ENCODE measurements at regions not wholly inside any gene's neighbourhood (a gene's known extent, or its start where the extent isn't known, plus 50 kb on each side); places are given as distances from the start of the nearest gene placed in this dataset.
"Not testable (repeated sequence)": the region's sequence is repeated elsewhere in the genome, so short reads cannot be mapped to it uniquely, and the experiment has no call there.

GRCh38 chr11:71158936-71159335, 93.4 kb downstream of the SHANK2 start:
- no peak for DNase-seq
- intact Hi-C loops (cut with micrococcal nuclease): no loop called here
- no peak for ATAC-seq

- not testable (repeated sequence) for DNase-seq, ATAC-seq
These were observed 94.7 kb downstream of the SHANK2 start for GRCh38 chr11:71157676-71158075.

GRCh38 chr11:71156301-71156700, 96.1 kb downstream of the SHANK2 start:
- DNase-seq (no peak), ATAC-seq (no peak)
- intact Hi-C loops (cut with micrococcal nuclease): no loop called here

More at GRCh38 chr11:71157676-71158075, 94.7 kb downstream of the SHANK2 start:
- intact Hi-C loops (cut with micrococcal nuclease): not testable (repeated sequence)

- intact Hi-C loops (cut with micrococcal nuclease): no loop called here
- DNase-seq (no peak), ATAC-seq (no peak)
These were observed 96.5 kb downstream of the SHANK2 start for GRCh38 chr11:71155846-71156245.

GRCh38 chr11:71154261-71154805, 98.0 kb downstream of the SHANK2 start:
- ATAC-seq (no peak), DNase-seq (no peak)
- intact Hi-C loops (cut with micrococcal nuclease): no loop called here

GRCh38 chr11:71153005-71153390, 99.4 kb downstream of the SHANK2 start:
- no peak for ATAC-seq
- intact Hi-C loops (cut with micrococcal nuclease): no loop called here

GRCh38 chr11:71152312-71153004, 99.9 kb downstream of the SHANK2 start:
- DNase-seq; intact Hi-C loops (cut with micrococcal nuclease); ATAC-seq: not testable (repeated sequence)

More at GRCh38 chr11:71153005-71153390, 99.4 kb downstream of the SHANK2 start:
- no peak for DNase-seq

- DNase-seq (no peak), ATAC-seq (no peak)
- intact Hi-C loops (cut with micrococcal nuclease): no loop called here
These were observed 100.8 kb downstream of the SHANK2 start for GRCh38 chr11:71151561-71151960.

- intact Hi-C loops (cut with micrococcal nuclease): no loop called here
- DNase-seq (no peak), ATAC-seq (no peak)
These were observed 101.5 kb downstream of the SHANK2 start for GRCh38 chr11:71150859-71151258.

GRCh38 chr11:71148716-71149115, 103.7 kb downstream of the SHANK2 start:
- DNase-seq: no peak
- intact Hi-C loops (cut with micrococcal nuclease): no loop called here
- no peak for ATAC-seq

- DNase-seq: no peak
- no peak for ATAC-seq
- intact Hi-C loops (cut with micrococcal nuclease): no loop called here
These were observed 105.0 kb downstream of the SHANK2 start for GRCh38 chr11:71147331-71147730.

GRCh38 chr11:71146846-71147245, 105.5 kb downstream of the SHANK2 start:
- ATAC-seq (no peak), DNase-seq (no peak)
- intact Hi-C loops (cut with micrococcal nuclease): no loop called here

GRCh38 chr11:71145988-71146824, 106.2 kb downstream of the SHANK2 start:
- intact Hi-C loops (cut with micrococcal nuclease): no loop called here
- ATAC-seq: no peak
- no peak for DNase-seq

GRCh38 chr11:71145368-71145767, 107.0 kb downstream of the SHANK2 start:
- no peak for ATAC-seq
- DNase-seq: no peak
- intact Hi-C loops (cut with micrococcal nuclease): no loop called here

- intact Hi-C loops (cut with micrococcal nuclease): no loop called here
These were observed 107.6 kb downstream of the SHANK2 start for GRCh38 chr11:71144736-71145135.

GRCh38 chr11:71144010-71144409, 108.4 kb downstream of the SHANK2 start:
- ATAC-seq (no peak), DNase-seq (no peak)
- intact Hi-C loops (cut with micrococcal nuclease): no loop called here

More at GRCh38 chr11:71144736-71145135, 107.6 kb downstream of the SHANK2 start:
- DNase-seq: no peak
- ATAC-seq: no peak

GRCh38 chr11:71140206-71140919, 112.0 kb downstream of the SHANK2 start:
- intact Hi-C loops (cut with micrococcal nuclease): no loop called here
- DNase-seq: no peak
- ATAC-seq: no peak

GRCh38 chr11:71139516-71140205, 112.7 kb downstream of the SHANK2 start:
- intact Hi-C loops (cut with micrococcal nuclease): no loop called here
- ATAC-seq: peak; percentile 78
- DNase-seq: peak; percentile 79
